ENCODE measurements at regions not wholly inside any gene's neighbourhood (a gene's known extent, or its start where the extent isn't known, plus 50 kb on each side); places are given as distances from the start of the nearest gene placed in this dataset.

DNA sequence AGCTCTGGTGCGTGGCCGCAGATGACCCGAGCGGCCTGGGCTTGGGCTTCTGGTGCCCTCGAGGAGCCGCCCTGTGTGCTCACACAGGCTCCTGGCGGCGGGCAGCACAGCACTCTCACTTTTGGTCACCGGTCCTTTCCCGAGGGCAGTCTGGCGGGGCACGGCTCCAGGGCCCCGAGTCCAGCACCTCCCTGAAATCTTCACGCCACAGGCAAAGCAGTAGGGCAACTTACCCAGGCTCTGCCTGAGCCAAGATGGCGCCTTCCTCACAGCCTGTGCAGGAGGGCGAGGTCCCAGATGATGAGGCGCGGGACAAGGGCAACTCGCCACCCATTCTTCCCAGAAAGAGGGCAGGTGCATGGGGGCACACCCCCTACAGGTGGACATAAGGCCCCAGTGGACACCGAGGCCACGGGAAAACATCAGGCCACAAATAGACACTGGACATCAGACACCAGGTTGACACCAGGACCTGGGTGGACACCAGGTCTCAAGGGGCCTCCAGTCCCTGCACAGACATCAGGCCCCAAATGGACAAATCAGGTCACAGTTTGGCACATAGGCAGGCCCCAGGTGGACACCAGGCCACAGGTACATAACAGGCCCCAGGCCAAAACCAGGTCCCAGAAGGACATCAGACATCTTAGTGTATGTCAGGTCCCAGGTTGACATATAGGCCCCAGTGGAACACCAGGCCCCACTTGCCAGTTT lies 57.6 kb upstream of the SEPTIN5 start:
- TF ChIP-seq PPARA (CRISPR knock-in tag; IDR thresholded peaks at IDR 0.05; ENCODE audit: borderline replicate concordance), result no peak
- no peak for TF ChIP-seq CSRNP3 (CRISPR knock-in tag; IDR thresholded peaks at IDR 0.05)
- TF ChIP-seq ESRRG (CRISPR knock-in tag; IDR thresholded peaks at IDR 0.05), result no peak
- TF ChIP-seq CREB5 (CRISPR knock-in tag; IDR thresholded peaks at IDR 0.05; ENCODE audit: low read depth), result no peak
- TF ChIP-seq ZC3H10 (CRISPR knock-in tag; IDR thresholded peaks at IDR 0.05), result no peak
- no peak for TF ChIP-seq BACH2 (CRISPR knock-in tag; IDR thresholded peaks at IDR 0.05; ENCODE audit: borderline replicate concordance)
- TF ChIP-seq, protein P1, sequence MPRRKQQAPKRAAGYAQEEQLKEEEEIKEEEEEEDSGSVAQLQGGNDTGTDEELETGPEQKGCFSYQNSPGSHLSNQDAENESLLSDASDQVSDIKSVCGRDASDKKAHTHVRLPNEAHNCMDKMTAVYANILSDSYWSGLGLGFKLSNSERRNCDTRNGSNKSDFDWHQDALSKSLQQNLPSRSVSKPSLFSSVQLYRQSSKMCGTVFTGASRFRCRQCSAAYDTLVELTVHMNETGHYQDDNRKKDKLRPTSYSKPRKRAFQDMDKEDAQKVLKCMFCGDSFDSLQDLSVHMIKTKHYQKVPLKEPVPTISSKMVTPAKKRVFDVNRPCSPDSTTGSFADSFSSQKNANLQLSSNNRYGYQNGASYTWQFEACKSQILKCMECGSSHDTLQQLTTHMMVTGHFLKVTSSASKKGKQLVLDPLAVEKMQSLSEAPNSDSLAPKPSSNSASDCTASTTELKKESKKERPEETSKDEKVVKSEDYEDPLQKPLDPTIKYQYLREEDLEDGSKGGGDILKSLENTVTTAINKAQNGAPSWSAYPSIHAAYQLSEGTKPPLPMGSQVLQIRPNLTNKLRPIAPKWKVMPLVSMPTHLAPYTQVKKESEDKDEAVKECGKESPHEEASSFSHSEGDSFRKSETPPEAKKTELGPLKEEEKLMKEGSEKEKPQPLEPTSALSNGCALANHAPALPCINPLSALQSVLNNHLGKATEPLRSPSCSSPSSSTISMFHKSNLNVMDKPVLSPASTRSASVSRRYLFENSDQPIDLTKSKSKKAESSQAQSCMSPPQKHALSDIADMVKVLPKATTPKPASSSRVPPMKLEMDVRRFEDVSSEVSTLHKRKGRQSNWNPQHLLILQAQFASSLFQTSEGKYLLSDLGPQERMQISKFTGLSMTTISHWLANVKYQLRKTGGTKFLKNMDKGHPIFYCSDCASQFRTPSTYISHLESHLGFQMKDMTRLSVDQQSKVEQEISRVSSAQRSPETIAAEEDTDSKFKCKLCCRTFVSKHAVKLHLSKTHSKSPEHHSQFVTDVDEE (CRISPR knock-in tag; IDR thresholded peaks at IDR 0.05), result no peak
- TF ChIP-seq OSR1 (CRISPR knock-in tag; IDR thresholded peaks at IDR 0.05), result no peak
- TF ChIP-seq GLIS3 (CRISPR knock-in tag; IDR thresholded peaks at IDR 0.05), result no peak
- no peak for TF ChIP-seq POU6F1 (CRISPR knock-in tag; IDR thresholded peaks at IDR 0.05; ENCODE audit: borderline replicate concordance, low read depth)
- TF ChIP-seq TCF4 (CRISPR knock-in tag; IDR thresholded peaks at IDR 0.05; ENCODE audit: borderline replicate concordance), result no peak
- TF ChIP-seq SNAI2 (CRISPR knock-in tag; IDR thresholded peaks at IDR 0.05), result no peak
- TF ChIP-seq PATZ1 (CRISPR knock-in tag; IDR thresholded peaks at IDR 0.05; ENCODE audit: borderline replicate concordance), result no peak
- no peak for TF ChIP-seq TOX (CRISPR knock-in tag; IDR thresholded peaks at IDR 0.05; ENCODE audit: borderline replicate concordance)
- TF ChIP-seq ARNTL (CRISPR knock-in tag; IDR thresholded peaks at IDR 0.05; ENCODE audit: borderline replicate concordance, low read depth), result no peak
- ATAC-seq, result no peak

DNA sequence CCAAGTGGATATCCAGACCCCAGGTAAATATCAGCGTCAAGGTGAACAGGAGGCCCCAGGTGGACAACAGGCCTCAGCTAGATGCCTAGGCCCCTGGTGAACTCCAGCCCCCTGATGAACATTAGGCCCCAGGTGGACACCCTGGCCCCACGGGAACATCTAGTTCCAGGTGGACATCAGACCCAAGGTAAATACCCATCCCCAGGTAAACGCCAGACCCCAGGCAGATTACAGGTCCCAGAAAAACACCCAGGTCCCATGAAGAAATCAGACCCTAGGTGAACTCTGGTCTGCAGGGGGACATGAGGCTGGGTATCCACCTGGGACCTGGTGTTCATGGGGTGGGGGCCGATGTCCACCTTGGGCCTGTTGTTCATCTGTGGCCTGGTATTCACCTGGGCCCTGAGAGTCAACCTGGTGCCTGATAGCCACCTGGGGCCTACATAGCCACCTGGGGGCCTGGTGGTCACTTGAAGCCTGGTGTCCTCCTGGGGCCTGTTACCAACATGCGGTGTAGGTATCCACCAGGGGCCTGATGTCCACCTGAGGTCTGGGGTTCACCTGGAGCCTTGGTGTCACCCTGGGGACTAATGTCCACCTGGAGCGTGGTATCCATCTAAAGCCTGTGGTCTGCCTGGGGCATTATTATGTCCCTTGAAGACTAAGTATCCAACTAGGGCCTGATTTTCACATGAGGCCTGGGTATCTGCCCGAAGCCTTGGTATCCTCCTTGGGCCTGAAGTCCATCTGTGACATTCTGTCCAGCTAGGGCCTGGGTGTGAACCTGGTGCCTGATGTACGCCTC lies 56.8 kb upstream of the SEPTIN5 start:
- TF ChIP-seq ARNTL (CRISPR knock-in tag; IDR thresholded peaks at IDR 0.05; ENCODE audit: borderline replicate concordance, low read depth) (no peak), SNAI2 (CRISPR knock-in tag; IDR thresholded peaks at IDR 0.05) (no peak), ZNF565 (CRISPR knock-in tag; conservative IDR thresholded peaks at IDR 0.05; ENCODE audit: low read depth) (no peak), ESRRG (CRISPR knock-in tag; IDR thresholded peaks at IDR 0.05) (no peak), ZNF70 (CRISPR knock-in tag; IDR thresholded peaks at IDR 0.05) (no peak), ZNF8 (CRISPR knock-in tag; IDR thresholded peaks at IDR 0.05) (no peak), PATZ1 (CRISPR knock-in tag; IDR thresholded peaks at IDR 0.05; ENCODE audit: borderline replicate concordance) (no peak), PPARA (CRISPR knock-in tag; IDR thresholded peaks at IDR 0.05; ENCODE audit: borderline replicate concordance) (no peak), CSDC2 (CRISPR knock-in tag; IDR thresholded peaks at IDR 0.05) (no peak), ZFP3 (CRISPR knock-in tag; IDR thresholded peaks at IDR 0.05) (no peak), RARB (CRISPR knock-in tag; IDR thresholded peaks at IDR 0.05) (no peak)
- no peak for ATAC-seq

All from SK-N-SH treated with all-trans-retinoic acid at 6 μM for 48 hours (cell line).